Lung (tissue), 11 donors: ENCODE measurements at regions not wholly inside any gene's neighbourhood (a gene's known extent, or its start where the extent isn't known, plus 50 kb on each side); places are given as distances from the start of the nearest gene placed in this dataset.

Experiments used
- ATAC-seq: fragments of 200-7000 bp; cut with Tn5 transposase; one replicate; pipeline ENCODE4 v1.9.1; 2020; ENCODE audit warnings: moderate number of reproducible peaks; ENCODE audit not compliant: insufficient read depth, low FRiP score
- DNase-seq, 3 donors: peaks; one replicate each; pipeline ENCODE4 v3.0.0-alpha.2; 2013 to 2017
- H3K27ac ChIP-seq, 2 donors: one replicate each; pipeline ENCODE4 v1.5.1; 2013; ENCODE audit warnings: mild to moderate bottlenecking in 2 of 2, moderate library complexity in 2 of 2, control low read depth in 1 of 2, inconsistent platforms in 1 of 2, low read depth in 1 of 2, low read length in 1 of 2
- H3K27me3 ChIP-seq, 3 donors: one replicate each; pipeline ENCODE4 v1.5.1; 2013; ENCODE audit warnings: low read length in 2 of 3; ENCODE audit not compliant: control insufficient read depth in 3 of 3, insufficient read depth in 3 of 3
- H3K36me3 ChIP-seq, 4 donors: one replicate each; pipeline ENCODE4 v1.5.1; 2013; ENCODE audit warnings: low read length in 4 of 4, mild to moderate bottlenecking in 1 of 4, moderate library complexity in 1 of 4; ENCODE audit not compliant: control insufficient read depth in 4 of 4, insufficient read depth in 4 of 4
- H3K4me1 ChIP-seq, 5 donors: one replicate each; pipeline ENCODE4 v1.5.1; 2013; ENCODE audit warnings: low read length in 5 of 5, mild to moderate bottlenecking in 2 of 5, moderate library complexity in 1 of 5; ENCODE audit not compliant: control insufficient read depth in 5 of 5, insufficient read depth in 5 of 5
- H3K4me3 ChIP-seq: one replicate; pipeline ENCODE4 v1.5.1; 2013; ENCODE audit warnings: mild to moderate bottlenecking, control low read depth, moderate library complexity
- H3K9ac ChIP-seq, 2 donors: one replicate each; pipeline ENCODE4 v1.5.1; 2013; ENCODE audit warnings: low read length in 2 of 2, control low read depth in 1 of 2; ENCODE audit not compliant: insufficient read depth in 1 of 2
- H3K9me3 ChIP-seq, 4 donors: one replicate each; pipeline ENCODE4 v1.5.1; 2013; ENCODE audit warnings: low read length in 3 of 4, mild to moderate bottlenecking in 1 of 4, moderate library complexity in 1 of 4; ENCODE audit not compliant: control insufficient read depth in 4 of 4, insufficient read depth in 3 of 4
- CTCF ChIP-seq: IDR thresholded peaks from 2 replicates; pipeline ENCODE4 v1.5.1; 2012; ENCODE audit warnings: mild to moderate bottlenecking; ENCODE audit errors: control extremely low read depth, extremely low read depth
- WGBS, 2 donors: extraction: QIAGEN DNeasy Blood & Tissue Kit; methylation state at CpG; one replicate each; pipeline ENCODE4 v1.1.7; 2013; 5-methylcytosine and 5-hydroxymethylcytosine counted together
- donor health status: control.
- donor health status: control.
- donor health status: Bipolar disorder and iron deficiency.
- donor health status: healthy.
- donor health status: DM: yes; HTN: yes; CAD: no.

GRCh38 chr6:119431799-119432198, 82.2 kb upstream of the MAN1A1 start:
- no peak for TF ChIP-seq CTCF
- no peaks in the 10 kb centered on the region for H3K9me3 ChIP-seq
- peaks cover 0 to 6% (median 0%) of the 10 kb centered on the region in 5 donors for H3K4me1 ChIP-seq
- 56 to 91% methylated on average over 1 of the region's 1 CpG for WGBS, 2 donors
- no peaks in the 10 kb centered on the region for H3K27me3 ChIP-seq
- H3K4me3 ChIP-seq: no peak overlapping the region
- DNase-seq (no peak), ATAC-seq (no peak)
- H3K27ac ChIP-seq: no peak overlapping the region
- H3K9ac ChIP-seq: no peak overlapping the region
- H3K36me3 ChIP-seq: no peaks in the 10 kb centered on the region

DNA sequence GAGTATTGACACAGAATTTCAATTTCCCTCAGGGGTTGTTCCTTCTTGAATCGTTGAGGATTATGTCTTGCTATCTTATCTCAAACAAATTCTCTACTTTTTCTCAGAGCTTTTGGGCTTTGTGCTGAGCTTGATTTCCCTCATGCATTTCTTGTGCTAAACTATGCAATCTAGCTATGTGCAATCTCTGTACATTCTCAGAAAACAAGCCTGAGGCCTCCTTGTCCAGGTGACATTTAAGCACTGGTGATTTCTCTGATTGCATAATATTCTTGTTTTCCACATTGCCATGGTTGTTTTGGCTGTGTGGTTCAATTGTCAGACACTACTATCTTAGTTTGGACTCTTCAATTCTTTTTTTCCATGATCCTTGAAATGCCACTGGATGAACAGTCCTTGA, 81.2 kb upstream of the MAN1A1 start:
- Histone ChIP-seq H3K4me1 (peaks cover 0 to 6% (median 0%) of the 10 kb centered on the region in 5 donors), H3K9me3 (no peaks in the 10 kb centered on the region), H3K27ac (no peak overlapping the region), H3K36me3 (no peaks in the 10 kb centered on the region), H3K9ac (no peak overlapping the region), H3K27me3 (no peaks in the 10 kb centered on the region), H3K4me3 (no peak overlapping the region)
- TF ChIP-seq CTCF: no peak
- WGBS, 2 donors: 64 to 83% methylated on average over 1 of the region's 1 CpG
- DNase-seq: no peak
- no peak for ATAC-seq

DNA sequence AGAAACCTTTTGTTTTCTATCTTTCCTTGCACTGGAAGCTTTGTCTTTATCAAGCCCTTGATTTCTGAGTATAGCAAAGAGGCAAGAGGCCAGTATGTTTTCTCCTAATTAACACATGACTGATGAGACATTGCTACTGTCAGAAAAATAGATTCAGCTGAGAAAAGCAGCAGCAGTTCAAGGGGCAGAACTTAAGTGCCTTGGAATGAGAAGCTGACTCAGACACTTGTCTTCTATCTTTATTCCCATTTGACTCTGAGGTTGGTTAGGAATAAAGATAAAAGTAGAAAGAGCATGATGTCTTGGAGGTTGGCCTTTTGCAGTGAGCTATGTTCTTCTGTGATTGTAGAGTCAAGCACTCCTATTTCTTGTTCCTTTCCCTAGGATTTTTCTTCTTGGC, 79.1 kb upstream of the MAN1A1 start:
- no peak overlapping the region for H3K9ac ChIP-seq
- DNase-seq (no peak), ATAC-seq (no peak)
- TF ChIP-seq CTCF: no peak
- H3K36me3 ChIP-seq: no peaks in the 10 kb centered on the region
- peaks cover 0 to 6% (median 0%) of the 10 kb centered on the region in 5 donors for H3K4me1 ChIP-seq
- H3K27ac ChIP-seq: no peak overlapping the region
- H3K27me3 ChIP-seq: no peaks in the 10 kb centered on the region
- no peaks in the 10 kb centered on the region for H3K9me3 ChIP-seq
- no peak overlapping the region for H3K4me3 ChIP-seq

- DNase-seq: no peak
- Histone ChIP-seq H3K9ac (no peak overlapping the region), H3K4me3 (no peak overlapping the region), H3K36me3 (no peaks in the 10 kb centered on the region), H3K9me3 (peaks cover 0 to 5% (median 2%) of the 10 kb centered on the region in 4 donors), H3K27ac (no peak overlapping the region), H3K27me3 (no peaks in the 10 kb centered on the region), H3K4me1 (no peaks in the 10 kb centered on the region)
- WGBS, 2 donors: 91 to 96% methylated on average over 3 of the region's 3 CpGs
- no peak for TF ChIP-seq CTCF
- no peak for ATAC-seq
These were observed 77.1 kb upstream of the MAN1A1 start for GRCh38 chr6:119426619-119427018.
